ENCODE measurements at regions not wholly inside any gene's neighbourhood (a gene's known extent, or its start where the extent isn't known, plus 50 kb on each side); places are given as distances from the start of the nearest gene placed in this dataset.

DNA sequence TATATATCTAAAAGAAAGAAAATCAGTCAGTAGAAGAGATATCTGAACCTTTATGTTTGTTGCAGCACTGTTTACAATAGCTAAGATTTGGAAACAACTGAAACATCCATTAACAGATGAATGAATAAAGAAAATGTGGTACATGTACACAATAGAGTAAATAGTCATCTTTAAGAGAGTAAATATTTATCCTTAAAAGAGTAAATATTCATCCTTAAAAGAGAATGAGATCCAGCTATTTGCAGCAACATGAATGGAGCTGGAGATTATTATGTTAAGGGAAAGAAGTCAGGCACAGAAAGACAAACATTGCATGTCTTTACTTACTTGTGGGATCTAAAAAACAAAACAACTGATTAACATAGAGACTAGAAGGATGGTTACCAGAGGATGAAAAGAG is 197.0 kb upstream of the CBLB start:
- DNase-seq (ENCODE audit: low spot score) = no peak
- Histone ChIP-seq H3K4me1 (ENCODE audit: insufficient read depth) (no peaks in the 10 kb centered on the region), H3K4me3 (no peak overlapping the region), H3K27me3 (no peaks in the 10 kb centered on the region), H3K9me2 (replicated peaks; ENCODE audit: insufficient read depth) (no peaks in the 10 kb centered on the region), H4K20me1 (ENCODE audit: insufficient read depth, poor library complexity, severe bottlenecking) (no peaks in the 10 kb centered on the region), H2AFZ (no peak overlapping the region), H3K79me2 (no peaks in the 10 kb centered on the region), H3K27ac (no peak overlapping the region), H3K36me3 (replicated peaks; ENCODE audit: insufficient read depth, low read depth) (no peaks in the 10 kb centered on the region), H3K4me2 (no peak overlapping the region), H3K9me3 (ENCODE audit: low read depth) (peaks cover 6% of the 10 kb centered on the region)
- no peak for TF ChIP-seq EZH2phosphoT487 (IDR thresholded peaks at IDR 0.05; ENCODE audit: low read depth, severe bottlenecking, unreplicated experiment)
- TF ChIP-seq, protein P1, sequence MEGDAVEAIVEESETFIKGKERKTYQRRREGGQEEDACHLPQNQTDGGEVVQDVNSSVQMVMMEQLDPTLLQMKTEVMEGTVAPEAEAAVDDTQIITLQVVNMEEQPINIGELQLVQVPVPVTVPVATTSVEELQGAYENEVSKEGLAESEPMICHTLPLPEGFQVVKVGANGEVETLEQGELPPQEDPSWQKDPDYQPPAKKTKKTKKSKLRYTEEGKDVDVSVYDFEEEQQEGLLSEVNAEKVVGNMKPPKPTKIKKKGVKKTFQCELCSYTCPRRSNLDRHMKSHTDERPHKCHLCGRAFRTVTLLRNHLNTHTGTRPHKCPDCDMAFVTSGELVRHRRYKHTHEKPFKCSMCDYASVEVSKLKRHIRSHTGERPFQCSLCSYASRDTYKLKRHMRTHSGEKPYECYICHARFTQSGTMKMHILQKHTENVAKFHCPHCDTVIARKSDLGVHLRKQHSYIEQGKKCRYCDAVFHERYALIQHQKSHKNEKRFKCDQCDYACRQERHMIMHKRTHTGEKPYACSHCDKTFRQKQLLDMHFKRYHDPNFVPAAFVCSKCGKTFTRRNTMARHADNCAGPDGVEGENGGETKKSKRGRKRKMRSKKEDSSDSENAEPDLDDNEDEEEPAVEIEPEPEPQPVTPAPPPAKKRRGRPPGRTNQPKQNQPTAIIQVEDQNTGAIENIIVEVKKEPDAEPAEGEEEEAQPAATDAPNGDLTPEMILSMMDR (IDR thresholded peaks at IDR 0.05; ENCODE audit: poor library complexity) = no peak
- no peak for TF ChIP-seq EZH2 (IDR thresholded peaks at IDR 0.05; ENCODE audit: borderline replicate concordance)

DNA sequence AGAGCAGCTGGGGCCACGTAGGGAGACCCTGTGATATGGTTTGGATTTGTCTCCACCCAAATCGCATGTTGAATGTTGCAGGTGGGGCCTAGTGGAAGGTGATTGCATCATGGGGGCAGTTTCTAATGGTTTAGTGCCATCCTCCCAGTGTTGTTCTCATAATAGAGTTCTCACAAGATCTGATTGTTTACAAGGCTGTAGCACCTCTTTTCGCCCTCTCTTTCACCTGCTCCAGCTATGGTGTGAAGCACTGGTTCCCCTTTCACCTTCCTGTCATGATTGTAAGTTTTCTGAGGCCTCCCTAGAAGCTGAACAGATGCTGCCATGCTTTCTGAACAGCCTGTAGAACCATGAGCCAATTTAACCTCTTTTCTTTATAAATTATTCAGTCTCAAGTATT is 198.9 kb upstream of the CBLB start:
- DNase-seq (ENCODE audit: low spot score) = no peak
- no peaks in the 10 kb centered on the region for H4K20me1 ChIP-seq (ENCODE audit: insufficient read depth, poor library complexity, severe bottlenecking)
- no peak overlapping the region for H3K4me2 ChIP-seq
- H3K4me1 ChIP-seq (ENCODE audit: insufficient read depth) = no peaks in the 10 kb centered on the region
- no peaks in the 10 kb centered on the region for H3K79me2 ChIP-seq
- no peaks in the 10 kb centered on the region for H3K27me3 ChIP-seq
- peaks cover 6% of the 10 kb centered on the region for H3K9me3 ChIP-seq (ENCODE audit: low read depth)
- no peak for TF ChIP-seq EZH2phosphoT487 (IDR thresholded peaks at IDR 0.05; ENCODE audit: low read depth, severe bottlenecking, unreplicated experiment)
- TF ChIP-seq EZH2 (IDR thresholded peaks at IDR 0.05; ENCODE audit: borderline replicate concordance) = no peak
- TF ChIP-seq, protein P1 (IDR thresholded peaks at IDR 0.05; ENCODE audit: poor library complexity) = no peak
- H3K9me2 ChIP-seq (replicated peaks; ENCODE audit: insufficient read depth) = no peaks in the 10 kb centered on the region
- no peak overlapping the region for H3K27ac ChIP-seq
- H3K36me3 ChIP-seq (replicated peaks; ENCODE audit: insufficient read depth, low read depth) = no peaks in the 10 kb centered on the region
- no peak overlapping the region for H3K4me3 ChIP-seq
- 88% methylated on average over 3 of the region's 3 CpGs for WGBS (ENCODE audit: low lambda C conversion rate, missing lambda C conversion rate)
- no peak overlapping the region for H2AFZ ChIP-seq

- H3K36me3 ChIP-seq (replicated peaks; ENCODE audit: insufficient read depth, low read depth) = no peaks in the 10 kb centered on the region
- H3K4me1 ChIP-seq (ENCODE audit: insufficient read depth) = no peaks in the 10 kb centered on the region
- peaks cover 6% of the 10 kb centered on the region for H3K9me3 ChIP-seq (ENCODE audit: low read depth)
- no peak overlapping the region for H3K4me2 ChIP-seq
- no peaks in the 10 kb centered on the region for H3K79me2 ChIP-seq
- no peak overlapping the region for H3K27ac ChIP-seq
- whole genome bisulfite sequencing (ENCODE audit: low lambda C conversion rate, missing lambda C conversion rate) = 83% methylated on average over 1 of the region's 1 CpG
- no peaks in the 10 kb centered on the region for H3K9me2 ChIP-seq (replicated peaks; ENCODE audit: insufficient read depth)
- no peak for DNase-seq (ENCODE audit: low spot score)
- TF ChIP-seq, protein P1 (IDR thresholded peaks at IDR 0.05; ENCODE audit: poor library complexity) = no peak
- TF ChIP-seq EZH2 (IDR thresholded peaks at IDR 0.05; ENCODE audit: borderline replicate concordance) (no peak), EZH2phosphoT487 (IDR thresholded peaks at IDR 0.05; ENCODE audit: low read depth, severe bottlenecking, unreplicated experiment) (no peak)
- no peaks in the 10 kb centered on the region for H3K27me3 ChIP-seq
- no peaks in the 10 kb centered on the region for H4K20me1 ChIP-seq (ENCODE audit: insufficient read depth, poor library complexity, severe bottlenecking)
- no peak overlapping the region for H2AFZ ChIP-seq
- H3K4me3 ChIP-seq = no peak overlapping the region
Observed at GRCh38 chr3:106068381-106068780, 199.6 kb upstream of the CBLB start.

- Histone ChIP-seq H4K20me1 (ENCODE audit: insufficient read depth, poor library complexity, severe bottlenecking) (no peaks in the 10 kb centered on the region), H3K27me3 (no peaks in the 10 kb centered on the region), H3K79me2 (no peaks in the 10 kb centered on the region), H3K4me1 (ENCODE audit: insufficient read depth) (no peaks in the 10 kb centered on the region), H3K4me3 (no peak overlapping the region), H3K27ac (no peak overlapping the region), H3K4me2 (no peak overlapping the region), H2AFZ (no peak overlapping the region), H3K9me2 (replicated peaks; ENCODE audit: insufficient read depth) (no peaks in the 10 kb centered on the region), H3K9me3 (ENCODE audit: low read depth) (peaks cover 6% of the 10 kb centered on the region), H3K36me3 (replicated peaks; ENCODE audit: insufficient read depth, low read depth) (no peaks in the 10 kb centered on the region)
- WGBS (ENCODE audit: low lambda C conversion rate, missing lambda C conversion rate) = 86% methylated on average over 2 of the region's 2 CpGs
- TF ChIP-seq EZH2phosphoT487 (IDR thresholded peaks at IDR 0.05; ENCODE audit: low read depth, severe bottlenecking, unreplicated experiment) = no peak
- TF ChIP-seq, protein P1 (IDR thresholded peaks at IDR 0.05; ENCODE audit: poor library complexity) = no peak
- TF ChIP-seq EZH2 (IDR thresholded peaks at IDR 0.05; ENCODE audit: borderline replicate concordance) = no peak
- DNase-seq (ENCODE audit: low spot score) = no peak
Observed at GRCh38 chr3:106068795-106069194, 200.0 kb upstream of the CBLB start.
